Amniotic epithelial cell (primary cell): ENCODE measurements at regions not wholly inside any gene's neighbourhood (a gene's known extent, or its start where the extent isn't known, plus 50 kb on each side); places are given as distances from the start of the nearest gene placed in this dataset.
"Not testable (repeated sequence)": the region's sequence is repeated elsewhere in the genome, so short reads cannot be mapped to it uniquely, and the experiment has no call there.

ENCODE experiments used
- DNase-seq: peaks from one replicate; pipeline ENCODE4 v3.0.0-alpha.2; 2010; ENCODE audit warnings: low read depth

GRCh38 chr9:67635067-67635466, 223.7 kb upstream of the ANKRD20A1 start:
- DNase-seq = not testable (repeated sequence)

DNA sequence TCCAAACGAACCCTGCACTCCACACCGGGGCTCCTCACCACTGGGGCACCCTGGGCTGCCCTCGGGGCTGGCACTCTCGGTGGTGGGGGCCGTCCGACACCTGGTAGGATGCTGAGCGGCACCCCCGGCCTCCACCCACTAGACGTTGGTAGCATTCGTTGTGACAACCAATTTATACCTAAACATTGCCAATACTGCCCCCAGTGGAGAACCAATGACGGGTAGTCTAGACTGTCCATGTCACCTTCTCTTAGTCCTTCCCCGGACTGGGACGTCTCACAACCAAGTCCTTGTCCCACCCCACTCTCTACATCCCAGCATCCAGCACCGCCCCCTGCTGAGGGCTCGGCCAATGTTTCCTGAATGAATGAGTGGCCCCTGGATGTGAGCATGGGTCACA, 246.8 kb upstream of the ANKRD20A1 start:
- not testable (repeated sequence) for DNase-seq

GRCh38 chr9:67609872-67610271, 248.9 kb upstream of the ANKRD20A1 start:
- DNase-seq = not testable (repeated sequence)

GRCh38 chr9:67609435-67609834, 249.3 kb upstream of the ANKRD20A1 start:
- not testable (repeated sequence) for DNase-seq

DNA sequence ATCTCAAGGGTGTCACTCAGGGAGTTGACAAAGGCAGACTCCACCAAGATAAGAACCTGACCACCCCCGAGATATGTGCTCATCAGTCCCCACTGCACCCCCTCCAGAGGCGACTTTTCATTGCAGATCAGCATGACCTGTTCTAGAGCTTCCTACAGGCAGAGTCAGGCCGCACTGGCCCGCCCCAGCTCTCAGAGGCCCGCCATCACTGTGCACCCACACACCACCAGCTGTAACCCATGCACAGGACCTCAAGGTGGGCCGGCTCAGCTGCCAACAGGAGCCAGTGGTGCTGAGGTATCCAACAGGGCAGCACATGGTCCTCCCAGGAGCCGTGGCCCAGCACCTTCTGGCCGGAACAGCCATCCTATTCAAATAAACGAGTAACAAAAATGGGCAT, 253.6 kb upstream of the ANKRD20A1 start:
- not testable (repeated sequence) for DNase-seq

GRCh38 chr9:67603609-67604008, 255.1 kb upstream of the ANKRD20A1 start:
- not testable (repeated sequence) for DNase-seq

DNA sequence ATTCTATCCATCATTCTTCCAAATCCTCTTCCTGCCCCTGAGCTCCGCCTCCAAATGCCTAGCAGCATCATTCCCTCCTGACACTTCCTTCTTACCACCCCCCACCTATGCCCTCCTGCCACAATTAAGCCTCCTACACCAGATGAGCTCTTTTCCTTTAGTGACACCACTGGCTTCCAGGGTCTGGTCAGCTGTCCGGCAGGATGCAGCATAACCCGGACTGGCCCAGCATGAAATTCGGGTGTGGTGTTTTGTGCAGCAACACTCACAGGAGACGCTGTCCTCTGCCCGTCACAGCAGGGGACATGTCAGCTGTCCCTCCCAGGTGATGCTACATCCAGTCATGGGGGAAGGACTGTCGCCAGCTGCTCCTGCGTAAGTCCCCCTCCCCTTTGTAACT, 266.3 kb upstream of the ANKRD20A1 start:
- DNase-seq = not testable (repeated sequence)

DNA sequence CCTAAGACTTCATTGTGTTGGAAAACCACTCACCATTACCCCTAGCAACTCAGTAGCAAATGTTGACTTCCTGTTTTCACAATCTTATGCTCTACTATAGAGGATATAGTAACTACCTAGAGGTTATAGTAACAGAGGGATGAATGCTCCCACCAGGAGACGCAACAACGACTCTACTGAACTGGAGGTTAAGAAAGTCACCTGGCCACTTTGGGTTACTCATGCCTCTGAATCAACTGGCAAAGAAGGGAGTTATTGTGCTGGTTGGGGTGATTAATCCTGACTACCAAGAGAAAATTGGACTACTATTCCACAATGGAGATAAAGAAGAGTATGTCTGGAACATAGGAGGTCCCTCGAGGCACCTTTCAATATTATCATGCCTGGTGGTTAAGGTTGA, 302.9 kb upstream of the ANKRD20A1 start:
- DNase-seq = not testable (repeated sequence)

DNA sequence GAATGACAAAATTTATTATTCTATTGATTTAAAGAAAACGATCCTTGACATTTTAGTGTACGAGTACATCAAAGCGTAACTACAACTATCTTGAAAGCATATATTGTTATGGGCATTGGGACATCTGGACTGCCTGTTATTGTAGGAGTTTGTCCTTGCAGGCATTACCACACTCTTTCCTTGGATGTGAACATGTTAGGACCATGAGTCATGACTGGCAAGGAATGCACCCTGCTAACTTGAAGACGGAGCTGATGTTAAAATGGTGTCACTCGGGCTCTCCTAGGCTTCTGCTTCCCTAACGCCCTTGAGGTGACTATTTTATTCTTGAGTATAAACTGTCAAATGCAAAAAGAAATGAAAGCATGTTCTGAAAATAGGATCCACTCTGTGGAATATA, 308.7 kb upstream of the ANKRD20A1 start:
- not testable (repeated sequence) for DNase-seq

DNA sequence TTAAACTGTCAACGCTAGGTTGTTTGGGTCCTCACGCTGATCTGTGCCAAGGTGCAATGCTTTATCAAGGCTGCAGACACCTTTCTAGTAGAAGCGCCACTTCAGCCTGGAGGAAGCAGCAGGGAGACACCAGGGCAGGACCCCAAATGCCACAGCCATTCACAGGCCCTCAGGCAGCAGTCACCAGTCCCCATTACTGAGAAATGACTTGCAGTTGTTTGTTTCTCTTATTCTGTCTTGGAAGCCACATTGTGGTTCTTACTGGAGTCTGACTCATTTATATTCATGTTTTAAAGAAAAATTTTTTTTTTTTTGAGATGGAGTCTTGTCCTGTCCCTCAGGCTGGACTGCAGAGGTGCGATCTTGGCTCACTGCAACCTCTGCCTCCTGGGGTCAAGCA, 328.9 kb upstream of the ANKRD20A1 start:
- DNase-seq = not testable (repeated sequence)

GRCh38 chr9:67516938-67517337, 341.8 kb upstream of the ANKRD20A1 start:
- not testable (repeated sequence) for DNase-seq

DNA sequence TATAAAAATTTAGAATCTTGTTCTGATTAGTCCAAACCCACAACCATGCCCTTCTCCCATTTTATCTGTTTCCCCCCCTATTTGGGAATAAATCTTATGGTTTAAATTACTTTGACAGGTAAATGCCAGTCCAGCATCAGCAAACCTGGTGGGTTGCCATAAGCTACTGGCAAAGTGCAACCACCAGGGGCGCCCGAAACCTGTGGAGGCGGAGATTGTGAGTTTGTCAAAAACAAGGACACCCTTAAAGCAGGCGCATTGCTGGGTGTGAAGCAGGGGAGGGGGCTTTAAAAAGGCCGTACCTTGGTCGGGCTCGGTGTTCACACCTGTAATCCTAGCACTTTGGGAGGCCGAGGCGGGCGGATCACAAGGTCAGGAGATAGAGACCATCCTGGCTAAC, 344.1 kb upstream of the ANKRD20A1 start:
- DNase-seq = not testable (repeated sequence)

DNA sequence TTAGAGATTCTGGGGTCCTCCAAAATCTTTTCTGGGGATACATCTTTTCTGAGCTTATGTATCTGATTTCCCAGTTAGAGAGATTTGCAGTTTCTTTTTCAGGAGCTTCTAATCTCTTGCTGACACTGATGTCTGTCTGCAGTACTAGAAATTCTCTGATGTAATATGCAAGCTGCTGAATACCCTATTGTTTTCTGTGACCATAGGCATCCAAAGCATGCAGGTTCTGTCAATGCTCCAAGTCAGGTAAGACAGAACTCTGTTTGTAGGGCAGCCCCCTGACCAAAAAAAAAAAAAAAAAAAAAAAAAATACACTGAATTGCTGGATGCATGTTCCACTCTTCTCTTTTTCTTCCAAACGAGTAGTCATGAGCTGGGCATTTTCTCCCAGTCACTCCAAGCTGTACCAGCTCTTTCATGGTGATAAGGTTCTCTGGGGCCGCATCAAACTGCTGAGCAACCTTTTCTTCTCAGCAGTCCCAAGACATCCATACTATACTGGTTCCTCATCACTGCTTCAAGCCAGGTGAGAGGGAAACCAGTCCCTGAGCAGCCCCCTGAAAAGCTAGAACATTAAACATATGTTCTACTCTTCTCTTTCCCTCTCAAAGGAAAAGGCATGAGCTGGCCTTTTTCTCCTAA, 354.9 kb upstream of the ANKRD20A1 start:
- not testable (repeated sequence) for DNase-seq

DNA sequence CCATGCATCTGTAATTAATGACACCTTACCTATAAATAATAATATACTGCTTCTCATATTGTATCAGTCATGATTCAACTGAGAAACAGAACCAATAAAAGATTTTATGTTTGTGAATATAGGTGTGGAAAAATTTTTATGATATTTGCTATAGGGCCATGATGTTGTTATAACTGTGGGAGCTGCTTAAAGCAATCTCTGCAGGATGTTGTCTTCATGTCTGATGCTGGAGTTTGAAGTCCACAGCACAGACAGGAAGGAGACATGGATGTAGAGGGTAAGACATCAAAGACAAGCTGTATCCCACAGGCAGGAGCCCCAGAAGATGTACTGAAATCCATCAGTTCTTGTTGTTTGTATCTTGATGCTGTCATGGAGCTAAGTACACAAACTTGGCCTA, 366.7 kb upstream of the ANKRD20A1 start:
- not testable (repeated sequence) for DNase-seq

DNA sequence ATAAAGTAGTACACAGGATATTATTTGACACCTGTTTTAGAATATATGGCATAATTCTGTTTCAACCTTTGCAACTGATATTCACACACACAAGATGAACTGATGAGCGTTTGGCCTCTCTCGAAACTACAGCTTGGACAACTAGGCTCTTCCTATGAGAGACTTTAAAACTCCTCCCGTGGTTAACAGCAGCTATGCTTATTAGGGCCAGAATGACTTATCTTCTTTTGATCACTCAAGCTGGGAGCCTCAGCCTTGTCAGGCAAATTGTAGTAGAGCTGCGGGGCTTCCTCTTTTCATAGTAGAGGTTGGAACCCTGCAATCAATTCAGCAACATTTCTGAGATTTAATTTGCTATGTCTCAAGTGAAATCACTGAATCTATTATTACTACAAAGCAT, 381.3 kb upstream of the ANKRD20A1 start:
- DNase-seq = not testable (repeated sequence)

GRCh38 chr9:67470739-67471138, 388.0 kb upstream of the ANKRD20A1 start:
- not testable (repeated sequence) for DNase-seq

GRCh38 chr9:67468326-67468725, 390.4 kb upstream of the ANKRD20A1 start:
- not testable (repeated sequence) for DNase-seq

DNA sequence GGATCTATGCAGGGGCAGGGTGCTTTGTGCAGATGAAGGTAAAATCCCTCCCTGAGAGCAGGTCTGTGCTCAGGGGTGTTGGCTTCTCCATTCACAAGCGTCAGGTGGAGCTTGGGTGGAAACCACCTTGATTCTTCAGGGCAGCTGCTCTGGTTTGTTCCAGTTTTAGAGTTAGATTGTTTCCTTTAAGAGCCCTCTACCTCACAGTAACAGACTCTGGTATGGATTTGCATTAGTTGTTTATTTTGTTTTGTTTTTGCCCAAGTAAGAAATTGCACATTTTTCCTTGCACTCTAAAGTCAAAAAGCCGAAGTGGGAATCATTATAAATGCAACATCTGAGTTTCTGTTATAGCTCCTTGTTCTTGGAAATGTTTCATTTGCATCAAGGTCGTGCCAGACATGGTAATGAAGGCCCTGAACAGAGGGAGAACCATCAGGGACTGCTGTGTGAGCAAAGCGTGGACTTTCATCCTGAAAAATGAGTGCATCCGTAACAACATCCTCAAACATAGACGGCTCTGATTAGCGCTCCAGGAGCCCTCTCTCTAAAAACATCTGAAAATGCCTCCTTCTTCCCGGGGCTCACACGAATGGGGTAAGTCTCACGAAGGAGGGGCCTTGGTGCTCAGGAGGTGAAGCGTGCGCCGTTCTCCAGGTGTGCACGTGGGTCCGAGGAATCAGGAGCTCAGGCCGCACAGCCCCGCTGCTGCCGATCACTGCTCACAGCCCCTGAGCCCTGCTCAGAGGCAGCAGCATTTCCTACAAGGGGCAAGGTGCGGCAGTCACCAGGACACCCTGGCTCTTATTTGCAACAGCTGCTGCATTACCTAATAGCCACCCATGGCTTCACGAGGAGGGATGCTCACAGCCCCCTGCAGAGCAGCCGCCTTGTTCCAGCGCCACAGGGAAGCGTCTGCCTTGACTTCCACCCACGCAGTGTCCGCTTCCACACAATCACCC, 396.7 kb upstream of the ANKRD20A1 start:
- DNase-seq = not testable (repeated sequence)

DNA sequence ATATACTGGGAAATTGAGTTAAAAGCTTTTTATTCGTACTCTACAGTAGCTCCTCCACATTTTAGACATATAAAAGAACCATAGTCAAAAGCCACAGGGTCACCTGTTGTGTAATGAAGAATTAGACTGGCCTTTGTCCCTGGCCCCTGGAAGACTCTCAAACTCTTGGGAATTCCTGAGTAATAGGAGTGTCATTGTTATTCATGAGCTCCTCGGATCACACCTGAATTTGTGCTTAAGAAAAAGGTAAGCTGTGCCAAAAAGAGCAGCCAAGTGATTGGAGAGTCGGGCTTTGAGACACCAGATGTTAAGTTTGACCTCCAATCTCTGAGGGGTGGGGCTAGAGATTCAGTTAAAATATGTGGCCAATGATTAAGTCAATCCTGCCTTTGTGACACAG, 405.8 kb upstream of the ANKRD20A1 start:
- DNase-seq = not testable (repeated sequence)

GRCh38 chr9:67442313-67442712, 416.4 kb upstream of the ANKRD20A1 start:
- not testable (repeated sequence) for DNase-seq

DNA sequence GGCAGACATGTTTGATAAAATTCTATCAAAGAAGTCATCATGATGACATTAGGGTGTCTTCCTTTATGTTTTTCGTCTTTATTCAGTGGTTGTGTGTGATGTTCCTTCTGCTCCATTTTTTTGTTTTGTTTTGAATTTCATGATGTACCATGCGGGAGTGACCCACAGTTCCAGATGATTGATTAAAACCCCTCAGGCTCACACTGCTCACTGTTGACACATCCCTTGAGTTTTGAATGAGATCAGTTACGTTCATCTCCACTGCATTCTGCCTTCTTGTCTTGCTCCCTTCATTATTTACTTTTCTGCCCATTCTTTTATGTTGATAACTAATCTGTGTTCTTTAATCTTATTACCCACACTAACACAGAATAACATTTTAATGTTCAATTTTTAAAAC, 421.7 kb upstream of the ANKRD20A1 start:
- DNase-seq = not testable (repeated sequence)

- DNase-seq = not testable (repeated sequence)
Observed at GRCh38 chr9:67424881-67425280, 432.5 kb upstream of the SPATA31A3 start.
